Duodenal mucosa (tissue), 2 donors: ENCODE measurements at regions not wholly inside any gene's neighbourhood (a gene's known extent, or its start where the extent isn't known, plus 50 kb on each side); places are given as distances from the start of the nearest gene placed in this dataset.
"Not testable (repeated sequence)": the region's sequence is repeated elsewhere in the genome, so short reads cannot be mapped to it uniquely, and the experiment has no call there.

ENCODE experiments used
- H3K27ac ChIP-seq: one replicate; pipeline ENCODE4 v1.7.0; 2013; ENCODE audit warnings: low read depth, low read length
- H3K27me3 ChIP-seq, 2 donors: one replicate each; pipeline ENCODE4 v1.7.0; 2013; ENCODE audit warnings: low read length in 2 of 2, control low read depth in 1 of 2; ENCODE audit not compliant: insufficient read depth in 2 of 2, control insufficient read depth in 1 of 2
- H3K36me3 ChIP-seq, 2 donors: one replicate each; pipeline ENCODE4 v1.7.0; 2013; ENCODE audit warnings: low read length in 2 of 2, control low read depth in 1 of 2; ENCODE audit not compliant: insufficient read depth in 2 of 2, control insufficient read depth in 1 of 2
- H3K4me1 ChIP-seq, 2 donors: one replicate each; pipeline ENCODE4 v1.7.0; 2013; ENCODE audit warnings: low read length in 2 of 2, control low read depth in 1 of 2; ENCODE audit not compliant: insufficient read depth in 2 of 2, control insufficient read depth in 1 of 2
- H3K4me3 ChIP-seq, 2 donors: one replicate each; pipeline ENCODE4 v1.7.0; 2013; ENCODE audit warnings: low read length in 2 of 2, low read depth in 1 of 2
- H3K9ac ChIP-seq, 2 donors: one replicate each; pipeline ENCODE4 v1.7.0; 2013; ENCODE audit warnings: low read length in 2 of 2, low read depth in 1 of 2
- H3K9me3 ChIP-seq, 2 donors: one replicate each; pipeline ENCODE4 v1.7.0; 2013; ENCODE audit warnings: low read length in 2 of 2, control low read depth in 1 of 2; ENCODE audit not compliant: control insufficient read depth in 1 of 2

- H3K4me1 ChIP-seq, H3K27ac ChIP-seq, H3K36me3 ChIP-seq, H3K4me3 ChIP-seq, H3K27me3 ChIP-seq, H3K9me3 ChIP-seq, H3K9ac ChIP-seq: not testable (repeated sequence)
Observed at GRCh38 chr17:27365329-27365945, 71.5 kb downstream of the WSB1 start.

- H3K4me1 ChIP-seq = no peaks in the 10 kb centered on the region
- H3K9ac ChIP-seq = no peak overlapping the region
- H3K27ac ChIP-seq = no peak overlapping the region
Observed at GRCh38 chr17:27366437-27366836, 72.5 kb downstream of the WSB1 start.

GRCh38 chr17:27367121-27367981 lies 73.4 kb downstream of the WSB1 start:
- H3K27ac ChIP-seq = no peak overlapping the region
- H3K9ac ChIP-seq = no peak overlapping the region
- no peaks in the 10 kb centered on the region for H3K36me3 ChIP-seq
- no peaks in the 10 kb centered on the region for H3K9me3 ChIP-seq
- no peaks in the 10 kb centered on the region for H3K27me3 ChIP-seq
- no peak overlapping the region for H3K4me3 ChIP-seq
- H3K4me1 ChIP-seq = no peaks in the 10 kb centered on the region

More at GRCh38 chr17:27366437-27366836, 72.5 kb downstream of the WSB1 start:
- Histone ChIP-seq H3K9me3 (no peaks in the 10 kb centered on the region), H3K27me3 (no peaks in the 10 kb centered on the region), H3K4me3 (no peak overlapping the region), H3K36me3 (no peaks in the 10 kb centered on the region)

GRCh38 chr17:27368151-27368795 lies 74.4 kb downstream of the WSB1 start:
- Histone ChIP-seq H3K27me3 (no peaks in the 10 kb centered on the region), H3K27ac (no peak overlapping the region), H3K4me3 (no peak overlapping the region), H3K36me3 (no peaks in the 10 kb centered on the region), H3K9ac (no peak overlapping the region), H3K4me1 (no peaks in the 10 kb centered on the region), H3K9me3 (no peaks in the 10 kb centered on the region)

- H3K4me1 ChIP-seq = no peaks in the 10 kb centered on the region
- H3K4me3 ChIP-seq = no peak overlapping the region
- H3K9me3 ChIP-seq = no peaks in the 10 kb centered on the region
- no peak overlapping the region for H3K9ac ChIP-seq
- no peak overlapping the region for H3K27ac ChIP-seq
- no peaks in the 10 kb centered on the region for H3K36me3 ChIP-seq
- H3K27me3 ChIP-seq = no peaks in the 10 kb centered on the region
Observed at GRCh38 chr17:27368980-27369379, 75.1 kb downstream of the WSB1 start.

- Histone ChIP-seq H3K9me3 (no peaks in the 10 kb centered on the region), H3K27me3 (no peaks in the 10 kb centered on the region), H3K4me1 (no peaks in the 10 kb centered on the region), H3K9ac (no peak overlapping the region), H3K36me3 (no peaks in the 10 kb centered on the region), H3K4me3 (no peak overlapping the region), H3K27ac (no peak overlapping the region)
Observed at GRCh38 chr17:27370776-27371175, 76.9 kb downstream of the WSB1 start.

GRCh38 chr17:27373695-27374094 lies 79.8 kb downstream of the WSB1 start:
- H3K9me3 ChIP-seq = not testable (repeated sequence)

GRCh38 chr17:27376637-27377547 lies 79.4 kb upstream of the KSR1 start:
- no peak overlapping the region for H3K4me3 ChIP-seq
- H3K27ac ChIP-seq = no peak overlapping the region
- H3K36me3 ChIP-seq = no peaks in the 10 kb centered on the region
- no peaks in the 10 kb centered on the region for H3K27me3 ChIP-seq
- no peaks in the 10 kb centered on the region for H3K9me3 ChIP-seq
- H3K9ac ChIP-seq = no peak overlapping the region
- peaks cover 6 to 8% of the 10 kb centered on the region in 2 donors for H3K4me1 ChIP-seq

More at GRCh38 chr17:27373695-27374094, 79.8 kb downstream of the WSB1 start:
- H3K36me3 ChIP-seq, H3K9ac ChIP-seq, H3K4me1 ChIP-seq, H3K27ac ChIP-seq, H3K27me3 ChIP-seq, H3K4me3 ChIP-seq: not testable (repeated sequence)

- no peaks in the 10 kb centered on the region for H3K9me3 ChIP-seq
- H3K4me3 ChIP-seq = no peak overlapping the region
- no peak overlapping the region for H3K27ac ChIP-seq
- peaks cover 6 to 8% of the 10 kb centered on the region in 2 donors for H3K4me1 ChIP-seq
- no peaks in the 10 kb centered on the region for H3K27me3 ChIP-seq
- no peaks in the 10 kb centered on the region for H3K36me3 ChIP-seq
- H3K9ac ChIP-seq = no peak overlapping the region
Observed at GRCh38 chr17:27378482-27379175, 77.6 kb upstream of the KSR1 start.
